Fibroblast of villous mesenchyme (primary cell): ENCODE measurements at regions not wholly inside any gene's neighbourhood (a gene's known extent, or its start where the extent isn't known, plus 50 kb on each side); places are given as distances from the start of the nearest gene placed in this dataset.

Source experiments
- DNase-seq: peaks from one replicate; pipeline ENCODE4 v3.0.0-alpha.2; 2010; ENCODE audit warnings: low read depth
- H3K4me3 ChIP-seq: 2 replicates; pipeline ENCODE4 v1.5.1; 2011; ENCODE audit warnings: low read depth, mild to moderate bottlenecking, low read length
- CTCF ChIP-seq: IDR thresholded peaks from 2 replicates; pipeline ENCODE4 v1.5.1; 2012; ENCODE audit warnings: low read depth, mild to moderate bottlenecking, low read length; ENCODE audit not compliant: insufficient read depth

GRCh38 chr12:46884362-46884761, 58.6 kb upstream of the SLC38A4 start:
- no peak overlapping the region for H3K4me3 ChIP-seq
- DNase-seq = no peak
- no peak for TF ChIP-seq CTCF

GRCh38 chr12:46886541-46887041, 60.8 kb upstream of the SLC38A4 start:
- no peak for DNase-seq
- no peak overlapping the region for H3K4me3 ChIP-seq
- TF ChIP-seq CTCF = no peak

GRCh38 chr12:46887870-46888269, 62.1 kb upstream of the SLC38A4 start:
- DNase-seq = no peak
- no peak overlapping the region for H3K4me3 ChIP-seq
- TF ChIP-seq CTCF = no peak

- H3K4me3 ChIP-seq = no peak overlapping the region
- no peak for DNase-seq
- no peak for TF ChIP-seq CTCF
Observed at GRCh38 chr12:46888568-46888967, 62.8 kb upstream of the SLC38A4 start.

GRCh38 chr12:46891306-46891705, 65.5 kb upstream of the SLC38A4 start:
- H3K4me3 ChIP-seq = no peak overlapping the region
- no peak for TF ChIP-seq CTCF
- peak; percentile 28 for DNase-seq

GRCh38 chr12:46892034-46892705, 66.4 kb upstream of the SLC38A4 start:
- TF ChIP-seq CTCF = no peak

GRCh38 chr12:46892887-46893286, 67.1 kb upstream of the SLC38A4 start:
- no peak for TF ChIP-seq CTCF
- no peak overlapping the region for H3K4me3 ChIP-seq
- no peak for DNase-seq

More at GRCh38 chr12:46892034-46892705, 66.4 kb upstream of the SLC38A4 start:
- no peak for DNase-seq
- no peak overlapping the region for H3K4me3 ChIP-seq
